RPMI7951 (cell line): ENCODE measurements at regions not wholly inside any gene's neighbourhood (a gene's known extent, or its start where the extent isn't known, plus 50 kb on each side); places are given as distances from the start of the nearest gene placed in this dataset.

Experiments used
- DNase-seq: peaks from one replicate; pipeline ENCODE4 v3.0.0-alpha.2; 2012; ENCODE audit warnings: low read depth

DNA sequence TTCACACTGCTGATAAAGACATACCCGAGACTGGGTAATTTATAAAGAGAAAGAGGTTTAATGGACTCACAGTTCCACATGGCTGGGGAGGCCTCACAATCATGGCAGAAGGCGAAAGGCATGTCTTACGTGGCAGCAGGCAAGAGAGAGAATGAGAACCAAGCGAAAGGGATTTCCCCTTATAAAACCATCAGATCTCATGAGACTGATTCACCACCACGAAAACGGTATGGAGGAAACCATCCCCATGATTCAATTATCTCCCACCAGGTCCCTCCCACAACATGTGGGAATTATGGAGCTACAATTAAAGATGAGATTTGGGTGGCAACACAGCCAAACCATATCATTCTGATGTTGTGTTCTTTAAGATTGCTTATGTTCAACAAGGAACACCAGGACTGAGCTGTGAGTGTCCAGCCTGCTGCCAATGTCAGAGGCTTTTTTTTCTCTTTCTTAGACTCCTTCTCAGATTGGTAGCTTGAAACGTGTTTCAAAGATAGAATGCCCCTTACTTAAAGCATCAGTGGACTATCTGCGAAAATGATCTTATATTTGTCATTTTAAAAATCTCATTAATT, 124.1 kb upstream of the TWIST2 start:
- peak; percentile 77 for DNase-seq

DNA sequence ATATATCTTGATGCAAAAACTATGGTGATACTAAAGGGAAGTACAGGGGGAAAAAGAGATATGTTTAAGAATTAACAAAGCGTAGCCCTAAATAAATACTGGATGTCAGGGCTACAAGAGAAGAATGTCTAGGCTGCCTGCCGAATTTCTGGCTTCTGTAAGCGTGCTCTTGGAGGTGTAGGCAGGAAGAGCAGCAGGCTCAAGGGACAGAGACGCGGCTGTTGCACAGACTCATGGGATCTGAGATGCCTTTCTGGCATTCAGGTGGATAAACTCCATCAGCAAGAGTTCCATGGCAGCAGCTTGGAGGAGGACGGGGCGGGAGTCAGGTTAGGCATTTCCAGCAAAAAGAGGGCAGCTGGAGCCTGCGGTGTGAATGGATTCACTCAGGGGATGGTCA, 123.2 kb upstream of the TWIST2 start:
- DNase-seq: no peak

DNA sequence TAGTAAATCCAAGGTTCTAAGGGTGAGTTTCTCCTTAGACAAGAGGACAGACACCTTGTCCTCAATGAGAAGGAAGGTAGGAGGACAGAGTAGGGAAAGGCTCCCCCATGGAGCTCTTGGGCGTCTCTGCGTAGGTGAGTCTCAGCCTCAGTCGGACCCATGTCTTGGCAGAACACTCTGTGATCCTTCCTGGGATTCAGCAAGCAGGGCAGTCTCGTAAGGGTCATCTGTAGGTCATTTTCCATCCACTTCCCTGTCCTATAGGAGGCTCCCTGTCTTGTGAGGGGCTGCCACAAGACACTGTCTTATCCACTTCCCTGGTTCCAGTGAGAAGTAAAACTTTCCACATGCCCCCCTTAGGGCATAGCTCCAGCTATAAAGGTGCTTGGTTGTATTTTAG, 122.6 kb upstream of the TWIST2 start:
- DNase-seq: no peak

DNA sequence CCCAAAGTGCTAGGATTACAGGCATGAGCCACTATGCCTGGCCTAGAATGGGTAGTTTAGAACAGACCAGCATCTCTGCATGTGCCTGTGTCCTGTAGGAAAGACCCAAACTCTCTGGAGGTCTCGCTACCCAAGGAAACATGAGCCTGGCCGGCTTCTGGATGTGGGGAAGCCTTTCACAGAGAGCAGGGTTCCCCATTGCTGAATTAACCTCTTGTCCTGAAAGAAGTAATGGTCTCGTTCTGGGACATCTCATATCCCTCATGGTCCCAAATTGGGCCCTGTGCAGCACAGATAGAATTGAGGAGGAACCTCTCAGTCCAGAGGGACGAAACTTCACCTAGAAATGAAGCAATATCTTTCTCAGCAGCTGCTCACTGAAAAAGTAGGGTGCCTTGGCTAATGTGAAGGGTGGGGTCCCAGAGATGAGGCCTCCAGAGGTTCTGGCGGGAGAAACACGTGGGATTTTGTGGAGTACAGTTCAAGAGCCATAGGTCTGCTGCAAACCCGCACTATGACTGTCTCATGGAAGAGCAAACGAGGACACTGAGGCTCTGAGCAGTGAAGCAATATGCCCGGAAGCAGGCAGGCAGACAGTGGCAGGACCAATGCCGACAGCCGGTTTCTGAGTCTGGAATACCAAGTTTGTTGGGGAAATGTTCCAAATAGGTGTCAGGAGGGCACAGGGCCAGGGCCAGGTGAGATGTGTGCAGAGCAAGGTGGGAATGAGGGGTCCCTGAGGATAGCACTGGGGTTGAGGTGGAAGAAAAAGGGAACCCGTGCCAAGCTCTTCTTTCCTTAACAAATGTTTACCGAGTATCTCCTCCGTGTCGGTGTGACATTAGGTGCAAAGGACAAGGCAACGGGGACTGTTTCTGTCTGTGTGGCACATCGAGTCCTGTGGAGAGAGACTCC, 121.0 kb upstream of the TWIST2 start:
- DNase-seq: no peak

DNA sequence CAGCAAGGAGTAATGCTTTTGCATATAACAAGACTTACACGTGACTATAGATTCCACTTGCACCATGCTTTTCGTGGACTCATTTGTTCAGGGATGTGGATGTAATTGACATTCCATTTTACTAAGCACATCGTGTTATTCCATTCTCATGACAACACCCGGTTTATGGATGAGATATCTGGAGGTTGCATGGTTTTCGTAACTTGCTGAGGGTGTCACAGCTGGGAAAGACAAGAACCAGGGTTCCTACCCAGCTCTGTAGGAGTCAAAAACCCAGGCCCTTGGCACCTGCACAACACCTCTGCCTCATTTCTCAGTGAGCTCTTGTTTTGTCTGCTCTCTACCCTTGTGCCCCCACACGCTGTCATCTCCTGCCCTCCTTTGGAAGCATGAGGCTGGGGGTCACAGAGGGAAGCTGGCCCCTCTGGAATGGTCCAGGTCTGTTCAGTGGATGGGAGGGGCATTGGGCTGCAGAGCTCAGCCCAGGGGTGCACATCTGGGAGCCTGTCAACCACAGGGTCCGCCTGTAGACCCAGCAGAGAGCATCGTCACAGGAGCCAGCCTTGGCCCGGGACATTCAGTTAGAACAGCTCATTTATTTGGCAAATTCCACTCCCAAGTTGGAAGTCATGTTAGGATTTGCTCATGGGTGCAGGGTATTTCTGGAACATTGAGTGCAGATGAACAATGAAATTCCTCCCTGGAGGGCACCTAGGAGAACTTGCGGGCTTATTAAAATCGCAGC, 120.1 kb upstream of the TWIST2 start:
- peak; percentile 45 for DNase-seq

DNA sequence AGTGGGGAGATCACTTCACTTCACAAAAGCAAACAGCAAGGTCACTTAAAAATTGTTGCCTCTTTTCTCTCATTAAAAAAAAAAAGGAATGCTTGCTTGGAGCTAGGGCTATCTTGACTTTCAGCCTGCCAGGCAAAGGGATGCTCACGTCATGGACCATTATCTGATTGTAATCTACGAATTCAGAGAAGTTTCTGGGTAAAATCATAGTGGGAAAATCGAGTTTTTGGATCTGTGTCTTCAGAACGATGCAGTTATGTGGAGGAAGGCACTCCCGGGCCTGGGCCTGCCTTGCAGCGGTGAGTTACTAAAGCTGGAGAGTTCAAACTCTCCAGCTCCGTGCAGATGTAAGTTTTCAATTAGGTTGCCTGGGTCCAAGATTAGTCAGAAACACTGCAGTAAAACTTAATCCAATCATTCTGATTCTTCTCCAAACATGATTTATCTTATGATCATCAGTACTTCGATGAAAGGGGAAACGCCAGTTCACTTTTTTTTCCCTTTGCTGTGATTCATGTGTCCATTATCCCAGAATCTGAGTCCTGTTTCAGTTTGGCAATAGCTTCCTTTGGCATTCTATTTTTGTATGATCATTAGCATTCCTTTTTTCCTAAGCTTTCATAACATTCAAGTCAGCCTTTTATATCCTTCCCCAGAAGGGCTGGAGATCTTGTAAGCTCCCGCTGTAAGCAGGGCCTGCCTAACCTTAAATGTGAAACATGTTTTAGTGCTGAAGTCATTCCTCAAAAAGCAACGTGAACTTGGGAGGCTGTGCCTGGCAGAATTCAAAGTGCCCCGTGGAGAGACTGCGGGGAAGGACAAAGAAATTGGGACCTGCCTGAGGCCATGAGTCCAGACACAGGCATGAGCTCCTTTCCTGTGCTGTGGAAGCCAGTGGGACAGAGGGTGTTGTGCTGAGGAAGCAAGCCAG, 119.3 kb upstream of the TWIST2 start:
- DNase-seq: peak; percentile 70

DNA sequence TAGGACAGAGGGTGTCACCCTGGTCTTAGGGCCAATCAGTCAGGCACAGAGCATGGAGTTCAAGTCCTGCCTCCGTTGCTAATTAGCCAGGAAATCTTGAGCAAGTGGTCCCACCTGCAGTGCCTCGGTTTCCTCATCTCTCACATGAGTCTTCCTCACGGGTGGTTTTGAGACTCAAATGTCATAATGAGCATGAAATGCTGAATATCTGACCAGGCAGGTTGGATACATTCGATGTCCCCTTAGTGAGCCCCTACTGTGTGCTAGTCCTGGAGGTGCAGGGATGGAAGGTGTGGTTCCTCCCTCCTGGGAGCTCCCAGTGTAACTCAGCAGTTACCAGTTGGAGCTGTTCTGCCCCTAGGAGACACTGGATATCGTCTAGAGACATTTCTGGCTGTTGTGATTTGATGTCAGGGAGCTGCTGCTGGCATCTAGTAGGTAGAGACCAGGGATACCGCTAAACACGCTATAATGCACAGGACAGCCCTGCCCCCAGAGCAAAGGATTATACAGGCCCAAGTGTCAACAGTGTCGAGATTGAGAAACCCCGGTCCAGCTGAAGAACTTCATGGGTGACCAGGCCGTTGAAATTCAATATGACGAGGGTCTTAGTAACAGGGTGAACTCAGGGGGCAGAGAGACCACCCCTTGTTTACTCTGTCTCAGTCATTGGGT, 118.5 kb upstream of the TWIST2 start:
- DNase-seq: no peak

DNA sequence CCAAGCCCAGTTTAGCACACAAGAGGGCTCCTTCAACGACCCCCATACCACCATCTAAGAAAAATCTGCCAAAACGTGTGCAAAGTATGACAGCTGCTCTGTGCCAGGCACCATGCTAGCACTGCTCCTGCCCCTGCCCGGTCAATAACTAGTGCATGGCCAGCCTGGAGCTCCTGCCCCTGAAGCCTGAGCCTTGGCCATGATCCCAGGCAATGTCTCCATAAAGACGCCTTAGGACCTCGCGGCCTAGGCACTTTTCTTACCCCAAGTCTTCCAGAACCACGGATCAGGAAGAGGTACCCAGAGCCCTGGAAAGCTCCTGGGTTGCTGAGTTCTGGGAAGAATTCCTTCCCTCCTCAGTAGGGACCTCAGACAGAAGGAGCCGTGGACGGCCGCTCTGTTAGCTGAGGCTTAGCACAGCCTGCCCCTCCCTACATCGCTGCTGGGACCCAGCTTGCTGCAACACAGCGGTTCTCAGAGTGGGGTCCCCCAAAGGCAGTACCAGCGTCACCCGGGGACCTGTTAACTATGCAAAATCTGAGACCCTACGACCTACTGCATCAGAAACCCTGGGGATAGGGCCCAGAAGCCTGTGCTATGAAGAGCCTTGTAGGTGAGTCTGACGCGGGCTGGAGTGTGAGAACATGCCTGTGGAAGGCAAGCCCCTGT, 117.8 kb upstream of the TWIST2 start:
- no peak for DNase-seq

DNA sequence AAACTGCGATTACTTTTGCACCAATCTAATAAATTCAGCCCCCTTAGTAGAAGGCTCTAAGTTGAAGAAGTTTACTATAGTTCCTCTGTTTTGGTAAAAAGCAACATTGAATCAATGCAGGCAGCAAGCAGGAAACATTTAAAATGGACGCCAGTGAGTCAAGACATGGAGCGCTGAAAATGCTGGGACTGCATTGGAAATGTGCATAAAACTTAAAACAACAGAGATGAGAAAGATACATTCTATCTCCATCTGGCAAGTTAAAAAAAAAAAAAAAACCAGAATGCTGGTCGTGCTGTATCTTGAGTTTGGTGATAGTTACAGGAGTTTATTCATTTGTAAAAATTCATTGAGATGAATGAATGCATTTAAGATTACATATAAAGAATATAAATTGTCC, 117.0 kb upstream of the TWIST2 start:
- no peak for DNase-seq

DNA sequence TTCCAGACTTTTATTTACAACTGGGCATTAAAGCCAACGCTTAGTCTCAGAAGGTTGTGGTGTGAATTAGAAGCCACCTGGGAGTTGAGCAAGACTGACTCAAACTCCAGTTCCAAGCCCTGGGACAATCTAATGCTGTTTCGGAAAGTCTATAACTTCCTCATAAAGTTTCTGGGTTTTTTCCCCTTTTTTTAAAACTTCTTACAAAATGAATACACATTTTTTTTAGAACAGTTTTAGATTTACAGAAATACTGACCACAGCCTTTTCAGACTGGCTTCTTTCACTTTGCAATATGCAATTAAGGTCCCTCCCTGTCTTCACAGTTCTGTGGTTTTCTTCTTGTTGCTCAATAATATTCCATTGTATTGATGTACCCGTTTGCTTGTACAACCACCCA, 115.9 kb upstream of the TWIST2 start:
- DNase-seq: peak; percentile 19

DNA sequence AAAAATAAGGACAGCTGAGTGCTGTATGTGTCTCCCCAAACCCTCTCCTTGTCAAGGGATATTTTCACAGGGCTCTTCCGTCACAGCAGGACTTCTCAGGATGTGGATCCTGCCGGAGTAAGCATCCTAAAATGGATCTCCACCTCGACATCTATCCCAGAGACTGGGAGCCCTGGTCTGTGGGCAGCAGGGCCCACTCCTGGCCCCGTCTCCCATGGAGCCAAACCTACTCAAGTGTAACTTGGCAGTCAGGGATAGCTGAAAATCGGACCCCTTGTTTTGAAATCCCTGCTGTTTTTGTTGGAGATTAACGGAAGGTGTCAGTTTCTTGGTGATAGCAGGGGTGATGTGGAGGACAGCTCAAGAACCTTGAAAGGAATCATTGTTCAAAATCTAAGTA, 109.0 kb upstream of the TWIST2 start:
- no peak for DNase-seq

DNA sequence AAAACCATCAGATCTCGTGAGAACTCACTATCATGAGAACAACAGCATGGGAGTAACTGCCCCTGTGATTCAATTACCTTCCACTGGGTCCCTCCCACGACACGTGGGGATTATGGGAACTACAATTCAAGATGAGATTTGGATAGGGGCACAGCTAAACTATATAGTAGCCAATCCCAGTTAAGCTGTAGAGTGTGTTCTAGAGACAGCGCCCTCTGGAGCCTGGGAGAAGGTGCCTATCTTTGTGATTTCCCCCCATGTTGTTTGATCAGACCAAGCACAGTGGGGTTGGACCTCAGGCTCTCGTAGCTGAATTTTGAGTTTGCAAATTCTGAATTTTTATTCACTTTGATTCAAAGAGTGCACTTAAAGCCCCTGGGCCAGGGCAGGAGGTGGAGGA, 108.2 kb upstream of the TWIST2 start:
- no peak for DNase-seq

DNA sequence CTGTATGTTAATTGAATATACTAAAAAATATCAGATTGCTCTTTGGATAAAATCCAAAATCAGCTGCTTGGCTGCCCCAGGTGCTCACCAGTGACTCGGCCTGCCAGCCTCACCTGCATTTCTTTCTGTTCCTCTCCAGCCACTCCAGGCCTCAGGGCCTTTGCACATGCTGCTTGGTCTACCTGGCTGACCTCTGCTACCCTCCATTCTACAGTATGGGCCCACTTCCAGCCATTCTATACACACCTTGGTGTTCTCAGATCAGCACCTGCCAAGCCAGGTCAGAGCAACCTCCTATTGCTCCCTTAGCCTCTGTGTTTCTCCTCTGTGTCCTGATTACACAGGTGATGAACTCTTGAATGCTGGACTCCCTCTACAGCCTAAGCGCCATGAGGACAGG, 106.6 kb upstream of the TWIST2 start:
- no peak for DNase-seq

DNA sequence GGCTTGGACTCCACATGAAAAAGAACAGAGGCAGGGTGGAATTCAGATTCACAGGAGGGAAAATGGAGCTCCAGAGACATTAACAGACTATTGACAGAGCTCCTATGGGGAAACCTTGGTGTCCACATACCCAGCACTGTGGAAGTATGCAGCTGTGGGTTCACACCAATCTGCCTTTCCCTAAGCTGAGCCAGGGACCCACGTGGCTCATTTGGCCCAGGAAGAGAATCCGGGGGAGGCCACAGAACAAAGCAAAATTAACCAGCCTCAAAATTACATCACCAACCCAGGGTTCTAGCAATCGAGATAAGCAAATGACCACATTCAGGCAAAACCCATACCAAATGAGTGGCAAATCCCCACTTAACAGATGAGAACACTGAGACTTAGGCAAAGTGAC, 105.8 kb upstream of the TWIST2 start:
- DNase-seq: no peak

DNA sequence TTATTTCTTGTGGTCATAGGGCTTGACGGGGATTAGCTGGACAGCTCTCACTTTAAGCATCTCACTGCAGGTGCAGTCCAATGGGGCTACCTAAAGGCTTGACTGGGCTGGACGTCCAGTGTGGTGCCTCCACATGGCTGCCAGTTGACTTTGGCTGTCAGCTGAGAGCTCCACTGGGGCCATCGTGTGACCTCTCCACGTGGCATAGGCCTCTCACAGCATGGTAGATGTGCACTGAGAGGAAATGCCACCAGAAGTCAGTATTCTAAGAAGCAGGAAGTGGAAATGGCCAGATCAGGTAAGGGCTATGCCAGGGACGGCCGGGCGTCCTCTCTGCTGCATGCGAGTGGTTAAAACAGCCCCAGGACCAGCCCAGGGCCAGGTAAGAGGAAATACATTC, 105.2 kb upstream of the TWIST2 start:
- no peak for DNase-seq

DNA sequence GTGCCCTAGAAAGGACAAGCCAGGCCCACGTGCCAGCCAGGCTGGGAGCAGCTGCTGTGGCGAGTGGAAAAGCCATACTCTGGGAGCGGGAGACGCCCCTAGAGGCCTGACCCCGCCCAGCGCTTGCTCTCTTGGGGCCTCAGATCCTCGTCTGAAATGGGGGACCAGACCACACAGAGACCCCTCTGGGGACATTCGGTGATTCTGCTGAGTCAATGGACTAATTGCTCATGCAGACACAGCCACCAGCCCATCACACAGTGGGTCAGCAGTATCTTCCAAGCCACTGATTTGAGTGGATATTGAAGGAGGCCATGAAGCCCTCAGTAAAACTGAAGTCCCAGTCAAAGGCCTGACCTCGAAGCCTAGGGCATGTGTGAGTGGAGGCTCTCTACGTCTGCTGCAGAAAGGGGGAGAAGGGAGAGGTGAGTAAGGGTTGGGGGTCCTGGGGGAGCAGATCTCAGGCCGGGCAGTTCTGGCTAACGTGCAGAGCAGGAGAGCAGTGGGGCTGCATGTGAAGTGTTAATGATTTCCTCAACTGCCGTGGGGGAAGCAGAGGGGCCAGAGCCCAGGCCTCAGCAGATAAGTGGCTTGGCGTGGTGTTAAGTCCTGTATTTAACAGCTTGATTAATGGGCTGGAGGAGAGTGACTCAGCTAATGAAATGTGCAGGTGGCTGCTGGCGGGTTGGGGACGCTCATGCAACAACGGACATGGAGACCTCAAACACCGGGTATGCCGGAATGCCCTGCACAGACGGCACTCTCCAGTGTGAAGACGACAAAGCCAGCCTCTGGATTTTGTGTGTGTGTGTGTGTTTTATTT, 104.4 kb upstream of the TWIST2 start:
- DNase-seq: peak; percentile 35

DNA sequence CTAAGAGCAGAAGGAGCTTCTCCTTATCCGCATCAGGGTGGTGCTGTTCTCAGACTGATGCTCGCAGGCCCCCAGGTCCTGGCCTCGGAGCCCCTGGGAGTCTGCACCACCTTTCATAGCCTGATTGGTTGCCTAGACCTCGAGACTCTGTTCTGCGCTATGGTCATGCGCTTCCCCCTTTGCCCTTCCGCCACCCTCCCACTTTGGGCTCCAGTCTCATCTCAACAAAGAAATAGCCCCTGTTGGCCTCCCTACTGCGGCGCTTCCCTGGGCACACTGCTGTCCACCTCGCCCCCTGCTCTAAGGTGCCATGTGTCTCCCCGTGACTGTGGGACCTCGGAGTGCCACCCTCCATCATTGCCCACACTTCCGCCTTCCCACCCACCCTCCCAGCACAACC, 102.9 kb upstream of the TWIST2 start:
- no peak for DNase-seq

DNA sequence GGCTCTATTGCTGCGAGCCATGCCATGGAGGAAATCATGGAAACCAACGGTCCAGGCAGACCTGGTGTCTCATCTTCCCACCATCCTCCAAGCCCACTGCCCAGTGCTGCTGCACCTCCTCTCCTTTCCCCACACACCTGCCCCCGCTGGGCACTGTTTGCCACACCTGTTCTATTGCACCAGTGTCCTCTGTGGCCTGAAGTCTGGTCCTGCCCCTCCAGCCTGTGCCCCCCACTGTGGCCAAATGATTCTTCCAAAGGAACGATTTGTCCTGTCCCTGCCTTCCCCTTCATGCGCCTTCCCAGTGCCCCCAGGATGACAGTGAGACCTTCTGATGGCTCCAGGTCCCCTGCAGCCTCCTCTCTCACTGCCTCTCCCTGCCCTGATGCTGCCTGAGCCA, 101.9 kb upstream of the TWIST2 start:
- no peak for DNase-seq

DNA sequence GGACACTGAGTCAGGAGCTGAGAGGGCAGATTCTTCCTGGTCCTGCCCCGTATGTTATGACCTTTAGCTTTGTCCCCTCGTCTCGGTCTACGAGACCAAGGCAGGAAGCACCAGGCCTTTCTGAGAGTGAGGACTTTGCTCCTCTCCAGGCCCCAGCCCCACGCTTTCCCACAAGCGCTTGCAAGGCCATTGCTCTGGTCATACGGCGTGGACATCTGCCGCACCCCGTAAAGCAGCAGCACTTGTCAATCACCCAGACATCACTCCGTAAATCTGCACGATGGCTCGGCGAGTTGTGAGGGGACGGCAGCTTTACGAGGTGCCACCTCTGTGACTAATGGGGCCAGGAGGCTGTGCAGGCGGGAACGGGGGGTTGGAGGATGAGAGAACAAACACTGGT, 100.8 kb upstream of the TWIST2 start:
- no peak for DNase-seq

DNA sequence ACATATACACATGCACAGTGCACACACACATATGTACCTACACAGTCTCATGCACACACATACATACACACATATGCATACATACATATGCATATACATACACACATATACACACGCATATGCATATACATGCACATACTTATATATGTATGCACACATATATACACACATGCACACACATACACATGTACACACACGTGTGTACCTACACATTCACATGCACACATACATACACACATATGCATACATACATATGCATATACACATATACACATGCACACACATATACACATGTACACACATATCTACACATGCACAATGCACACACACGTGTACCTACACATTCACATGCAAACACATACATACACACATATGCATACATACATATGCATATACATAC, 100.3 kb upstream of the TWIST2 start:
- no peak for DNase-seq
